PC-9 (cell line): ENCODE measurements at regions not wholly inside any gene's neighbourhood (a gene's known extent, or its start where the extent isn't known, plus 50 kb on each side); places are given as distances from the start of the nearest gene placed in this dataset.

Experiments used
- BruUV-seq: library from RNA; stranded (reverse); fragments of 400-500 nt; replicated peaks from 2 replicates; lab custom pipeline; 2021; lab: Mats Ljungman, UMichigan
- CTCF ChIA-PET: fragments of 300-600 bp; sonication (Branson Sonifier 250); formaldehyde crosslinking; loops from one replicate; lab custom pipeline; 2022; ENCODE audit warnings: antibody characterized with exemption; lab: Charles Lee
- POLR2A ChIA-PET: fragments of 300-600 bp; sonication (Branson Sonifier 250); formaldehyde crosslinking; loops from one replicate; lab custom pipeline; 2022; ENCODE audit warnings: antibody characterized with exemption; ENCODE audit not compliant: unreplicated experiment; lab: Charles Lee
- DNase-seq, 2 experiments: peaks; one replicate each; pipeline versions ENCODE4 v3.0.0 to v3.0.0-alpha.2; 2015 to 2022; ENCODE audit warnings: mixed read lengths in 1 of 2
- H2AFZ ChIP-seq: fragments of 200-600 bp; sonication (generic); 2 replicates; pipeline ENCODE4 v1.8.1; 2017; ENCODE audit warnings: antibody characterized with exemption
- H3F3A ChIP-seq: fragments of 200-600 bp; sonication (generic); 2 replicates; pipeline ENCODE4 v1.8.1; 2017; ENCODE audit warnings: antibody characterized with exemption, mild to moderate bottlenecking, low read depth; ENCODE audit not compliant: insufficient read depth
- H3K27ac ChIP-seq: fragments of 200-600 bp; sonication (generic); 2 replicates; pipeline ENCODE4 v1.6.1; 2016; ENCODE audit warnings: mixed run types
- H3K27me3 ChIP-seq: fragments of 200-600 bp; sonication (generic); 2 replicates; pipeline ENCODE4 v1.6.1; 2016; ENCODE audit warnings: low read depth, mixed run types; ENCODE audit not compliant: insufficient read depth
- H3K36me3 ChIP-seq: fragments of 200-600 bp; sonication (generic); 2 replicates; pipeline ENCODE4 v1.6.1; 2016; ENCODE audit warnings: low read depth, mixed run types
- H3K4me1 ChIP-seq: fragments of 200-600 bp; sonication (generic); replicated peaks from 2 replicates; pipeline ENCODE4 v1.6.1; 2016; ENCODE audit warnings: mixed run types; ENCODE audit not compliant: insufficient read depth
- H3K4me2 ChIP-seq: fragments of 200-600 bp; sonication (generic); 2 replicates; pipeline ENCODE4 v1.6.1; 2017; ENCODE audit warnings: mixed run types
- H3K4me3 ChIP-seq: fragments of 200-600 bp; sonication (generic); 2 replicates; pipeline ENCODE4 v1.6.1; 2016; ENCODE audit warnings: mixed run types
- H3K79me2 ChIP-seq: fragments of 200-600 bp; sonication (generic); 2 replicates; pipeline ENCODE4 v1.6.1; 2017; ENCODE audit warnings: low read depth, mixed run types
- H3K9me2 ChIP-seq: fragments of 200-600 bp; sonication (generic); 2 replicates; pipeline ENCODE4 v1.8.1; 2017; ENCODE audit warnings: mild to moderate bottlenecking; ENCODE audit not compliant: insufficient read depth
- H3K9me3 ChIP-seq: fragments of 200-600 bp; sonication (generic); 2 replicates; pipeline ENCODE4 v1.8.1; 2016; ENCODE audit warnings: low read depth; ENCODE audit not compliant: insufficient read depth
- H4K20me1 ChIP-seq: fragments of 200-600 bp; sonication (generic); 2 replicates; pipeline ENCODE4 v1.8.1; 2017; ENCODE audit not compliant: insufficient read depth
- EZH2 ChIP-seq: fragments of 200-600 bp; sonication (generic); IDR thresholded peaks from 2 replicates; pipeline ENCODE4 v1.8.0; 2017; ENCODE audit warnings: antibody characterized with exemption, low read depth
- intact Hi-C: fragments of 100-400 bp; cut with micrococcal nuclease; formaldehyde crosslinking; loops from one replicate; pipeline ENCODE4 v1.10.0; 2022; ENCODE audit not compliant: unreplicated experiment
- TF ChIP-seq, protein P1 (sequence below): fragments of 200-600 bp; sonication (generic); conservative IDR thresholded peaks from 2 replicates; pipeline ENCODE4 v1.6.1; 2017; ENCODE audit warnings: mixed run types, antibody characterized with exemption, mild to moderate bottlenecking, moderate library complexity

DNA sequence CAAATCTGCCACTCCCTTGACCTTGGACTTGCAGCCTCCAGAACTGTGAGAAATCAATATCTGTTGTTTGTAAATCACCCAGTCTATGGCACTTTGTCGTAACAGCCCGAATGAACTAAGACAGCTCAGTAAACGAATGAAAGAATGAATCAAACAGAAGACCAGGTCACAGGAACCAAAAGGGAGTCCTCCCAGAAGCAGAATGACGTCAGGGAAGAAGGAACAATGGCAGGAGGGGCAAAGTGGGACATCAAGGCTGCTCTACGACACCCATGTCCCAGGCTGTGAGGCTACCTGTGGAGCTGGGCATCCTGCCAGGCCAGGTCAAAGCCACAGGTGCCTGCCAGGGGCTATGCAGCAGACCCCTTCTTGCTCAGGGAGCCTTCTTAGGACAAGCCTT, 267.2 kb upstream of the PFKP start:
- ChIA-PET CTCF (no interaction called here), POLR2A (no interaction called here)
- Histone ChIP-seq H3K27ac (no peak overlapping the region), H3K79me2 (no peaks in the 10 kb centered on the region), H2AFZ (no peak overlapping the region), H3K27me3 (no peaks in the 10 kb centered on the region), H3K4me2 (no peak overlapping the region), H3F3A (no peaks in the 10 kb centered on the region), H4K20me1 (no peaks in the 10 kb centered on the region), H3K4me3 (no peak overlapping the region), H3K4me1 (no peaks in the 10 kb centered on the region), H3K36me3 (no peaks in the 10 kb centered on the region), H3K9me2 (no peaks in the 10 kb centered on the region), H3K9me3 (no peaks in the 10 kb centered on the region)
- no TSS peak for BruUV-seq
- TF ChIP-seq, protein P1, sequence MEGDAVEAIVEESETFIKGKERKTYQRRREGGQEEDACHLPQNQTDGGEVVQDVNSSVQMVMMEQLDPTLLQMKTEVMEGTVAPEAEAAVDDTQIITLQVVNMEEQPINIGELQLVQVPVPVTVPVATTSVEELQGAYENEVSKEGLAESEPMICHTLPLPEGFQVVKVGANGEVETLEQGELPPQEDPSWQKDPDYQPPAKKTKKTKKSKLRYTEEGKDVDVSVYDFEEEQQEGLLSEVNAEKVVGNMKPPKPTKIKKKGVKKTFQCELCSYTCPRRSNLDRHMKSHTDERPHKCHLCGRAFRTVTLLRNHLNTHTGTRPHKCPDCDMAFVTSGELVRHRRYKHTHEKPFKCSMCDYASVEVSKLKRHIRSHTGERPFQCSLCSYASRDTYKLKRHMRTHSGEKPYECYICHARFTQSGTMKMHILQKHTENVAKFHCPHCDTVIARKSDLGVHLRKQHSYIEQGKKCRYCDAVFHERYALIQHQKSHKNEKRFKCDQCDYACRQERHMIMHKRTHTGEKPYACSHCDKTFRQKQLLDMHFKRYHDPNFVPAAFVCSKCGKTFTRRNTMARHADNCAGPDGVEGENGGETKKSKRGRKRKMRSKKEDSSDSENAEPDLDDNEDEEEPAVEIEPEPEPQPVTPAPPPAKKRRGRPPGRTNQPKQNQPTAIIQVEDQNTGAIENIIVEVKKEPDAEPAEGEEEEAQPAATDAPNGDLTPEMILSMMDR, result no peak
- no peak for TF ChIP-seq EZH2
- intact Hi-C loops, result no loop called here
- DNase-seq, result no peak

DNA sequence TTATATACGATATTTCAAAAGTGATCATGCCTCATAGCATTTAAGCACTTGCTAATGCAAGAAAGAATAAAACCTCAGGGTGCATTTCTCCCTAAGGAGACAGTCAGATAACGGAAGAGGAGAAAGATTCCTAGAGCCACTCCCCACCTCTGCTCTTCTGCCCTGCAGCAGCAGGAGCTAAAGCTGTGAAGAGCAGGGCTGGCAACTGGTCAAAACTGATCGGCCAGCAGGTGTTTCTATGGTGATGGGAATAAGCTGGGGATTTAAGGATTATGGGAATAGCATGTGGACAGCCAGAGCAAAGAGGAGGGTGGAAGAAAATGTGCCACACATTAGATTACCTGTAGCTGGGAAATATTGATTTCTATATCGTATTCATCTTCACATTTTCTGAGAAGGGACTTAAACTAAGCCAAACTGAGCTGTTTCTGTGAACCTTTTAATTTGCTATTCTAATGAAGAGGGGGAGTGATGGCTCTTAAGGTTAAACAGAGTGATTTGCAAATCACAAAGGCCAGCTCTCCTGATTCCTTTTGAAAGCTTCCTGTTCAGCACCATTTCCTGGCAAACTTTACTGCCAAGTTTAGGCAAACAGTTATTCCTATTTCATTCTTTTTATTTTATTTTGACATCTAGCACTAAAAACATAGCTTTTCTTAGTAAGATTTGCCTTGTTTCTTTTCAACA, 268.9 kb upstream of the PFKP start:
- no peak overlapping the region for H3K27ac ChIP-seq
- H3K9me3 ChIP-seq, result no peaks in the 10 kb centered on the region
- H3K9me2 ChIP-seq, result no peaks in the 10 kb centered on the region
- ChIA-PET CTCF (no interaction called here), POLR2A (no interaction called here)
- H2AFZ ChIP-seq, result no peak overlapping the region
- no peaks in the 10 kb centered on the region for H3K79me2 ChIP-seq
- no peak for TF ChIP-seq EZH2
- TF ChIP-seq, protein P1, result no peak
- H3K4me1 ChIP-seq, result no peaks in the 10 kb centered on the region
- no peak for DNase-seq
- H3K27me3 ChIP-seq, result no peaks in the 10 kb centered on the region
- H3K4me2 ChIP-seq, result no peak overlapping the region
- BruUV-seq, result no TSS peak
- H3F3A ChIP-seq, result no peaks in the 10 kb centered on the region
- no peaks in the 10 kb centered on the region for H3K36me3 ChIP-seq
- intact Hi-C loops, result no loop called here
- no peak overlapping the region for H3K4me3 ChIP-seq
- no peaks in the 10 kb centered on the region for H4K20me1 ChIP-seq

DNA sequence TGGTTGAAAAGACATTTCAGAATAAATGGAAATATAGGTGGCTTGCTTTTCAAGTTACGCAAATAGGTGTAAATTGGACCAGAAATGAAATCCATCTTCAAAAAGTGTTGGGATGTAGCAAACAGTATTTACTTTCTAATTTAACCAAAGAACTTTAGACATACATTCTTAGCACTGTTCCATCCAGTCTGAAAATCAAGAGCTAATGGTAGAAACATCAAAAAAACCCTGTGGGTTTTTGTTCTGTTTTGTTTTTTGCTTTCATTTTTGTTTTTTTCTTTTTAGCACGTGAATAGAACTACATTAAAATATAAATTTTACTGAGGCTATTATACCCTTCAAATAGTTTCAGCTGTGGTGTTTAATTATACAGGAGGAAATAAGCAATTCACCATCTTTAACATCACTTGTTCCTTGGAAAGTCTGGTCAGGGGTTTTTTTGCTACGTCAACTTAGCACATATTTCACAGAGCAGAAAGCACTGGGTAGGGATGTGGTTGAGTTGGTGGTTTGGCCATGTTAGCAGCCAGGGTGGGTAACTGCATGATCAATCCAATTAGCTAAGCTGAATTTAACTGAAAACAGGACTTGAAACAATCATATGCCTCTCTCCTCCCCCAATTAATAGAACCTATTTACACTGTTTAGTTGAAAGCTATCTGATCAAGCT, 275.4 kb upstream of the PFKP start:
- no peak for DNase-seq
- TF ChIP-seq, protein P1, result no peak
- TF ChIP-seq EZH2, result no peak
- intact Hi-C loops, result no loop called here
- no TSS peak for BruUV-seq
- H3K4me1 ChIP-seq, result no peaks in the 10 kb centered on the region
- H3K9me2 ChIP-seq, result no peaks in the 10 kb centered on the region
- no peak overlapping the region for H3K4me3 ChIP-seq
- no peaks in the 10 kb centered on the region for H3F3A ChIP-seq
- H3K27ac ChIP-seq, result no peak overlapping the region
- CTCF ChIA-PET, result no interaction called here
- POLR2A ChIA-PET, result no interaction called here
- H4K20me1 ChIP-seq, result no peaks in the 10 kb centered on the region
- no peaks in the 10 kb centered on the region for H3K36me3 ChIP-seq
- H3K9me3 ChIP-seq, result no peaks in the 10 kb centered on the region
- H3K4me2 ChIP-seq, result no peak overlapping the region
- no peak overlapping the region for H2AFZ ChIP-seq
- H3K27me3 ChIP-seq, result peaks cover 26% of the 10 kb centered on the region
- no peaks in the 10 kb centered on the region for H3K79me2 ChIP-seq
